ENCODE measurements at regions not wholly inside any gene's neighbourhood (a gene's known extent, or its start where the extent isn't known, plus 50 kb on each side); places are given as distances from the start of the nearest gene placed in this dataset.

DNA sequence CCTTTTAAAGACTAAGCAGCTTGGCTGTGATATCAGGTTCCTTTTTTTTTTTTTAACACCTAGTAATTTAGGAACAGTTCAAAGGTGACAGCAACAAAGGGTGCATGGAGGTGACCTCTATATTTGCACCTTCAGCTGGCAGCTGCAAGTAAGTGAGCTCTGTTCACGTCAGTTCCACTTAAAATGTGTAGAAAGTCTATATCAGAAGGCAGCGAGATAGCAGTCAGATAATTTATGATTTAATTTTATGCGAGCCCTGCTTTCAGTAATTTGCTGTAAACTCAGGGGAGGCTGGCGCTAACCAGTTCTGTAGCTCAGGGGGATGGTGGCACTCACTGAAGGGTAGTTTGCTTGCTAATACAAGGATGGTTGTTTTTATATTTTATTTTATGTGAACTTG is 602.8 kb upstream of the MMS22L start:
- H3K27ac ChIP-seq (ENCODE audit: low read depth, low read length): no peak overlapping the region
- FAIRE-seq: no peak

More for the DNA sequence above, 602.8 kb upstream of the MMS22L start:
- H3K18ac ChIP-seq (ENCODE audit: extremely low read depth, low read length): no peak overlapping the region
- H3K79me1 ChIP-seq (ENCODE audit: low read depth, low read length): no peaks in the 10 kb centered on the region
- no peak overlapping the region for H2AK5ac ChIP-seq (ENCODE audit: low read depth, low read length)
- H3K56ac ChIP-seq (replicated peaks; ENCODE audit: insufficient read length, low read depth, low read length): no peak overlapping the region
- H2BK5ac ChIP-seq (ENCODE audit: low read depth, low read length): no peak overlapping the region
- 0 out of 2 replicates have a peak overlapping the region, but pooled peaks have one; percentile 56 for H2BK20ac ChIP-seq (ENCODE audit: low read length)
- H4K91ac ChIP-seq (replicated peaks; ENCODE audit: insufficient read length, low read length): no peak overlapping the region
- TF ChIP-seq CREB1 (IDR thresholded peaks at IDR 0.05): no peak
- no peak for TF ChIP-seq SAP30 (IDR thresholded peaks at IDR 0.05; ENCODE audit: insufficient read depth, insufficient replicate concordance, low read length)
- TF ChIP-seq, protein P1, sequence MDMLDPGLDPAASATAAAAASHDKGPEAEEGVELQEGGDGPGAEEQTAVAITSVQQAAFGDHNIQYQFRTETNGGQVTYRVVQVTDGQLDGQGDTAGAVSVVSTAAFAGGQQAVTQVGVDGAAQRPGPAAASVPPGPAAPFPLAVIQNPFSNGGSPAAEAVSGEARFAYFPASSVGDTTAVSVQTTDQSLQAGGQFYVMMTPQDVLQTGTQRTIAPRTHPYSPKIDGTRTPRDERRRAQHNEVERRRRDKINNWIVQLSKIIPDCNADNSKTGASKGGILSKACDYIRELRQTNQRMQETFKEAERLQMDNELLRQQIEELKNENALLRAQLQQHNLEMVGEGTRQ (IDR thresholded peaks at IDR 0.05; ENCODE audit: low read length): no peak
- TF ChIP-seq CBX5 (IDR thresholded peaks at IDR 0.05; ENCODE audit: low read depth, low read length): no peak
- TF ChIP-seq SUZ12 (IDR thresholded peaks at IDR 0.05; ENCODE audit: low read length): no peak
- no peak for TF ChIP-seq TBP (IDR thresholded peaks at IDR 0.05; ENCODE audit: low read depth, low read length)
- no peak overlapping the region for H2AFZ ChIP-seq (ENCODE audit: low read length)
- no peaks in the 10 kb centered on the region for H3K27me3 ChIP-seq (replicated peaks in 1 of 4; ENCODE audit: control insufficient read depth in 3 of 4, extremely low read depth in 1 of 4, insufficient read depth in 3 of 4, low read length in 3 of 4)
- no peak overlapping the region for H4K5ac ChIP-seq (ENCODE audit: insufficient read length, low read depth, low read length)
- WGBS, 2 experiments (ENCODE audit: extremely low coverage in 1 of 2, insufficient coverage in 1 of 2, insufficient read length in 1 of 2, insufficient replicate concordance in 2 of 2, low coverage in 1 of 2, low lambda C conversion rate in 2 of 2, missing lambda C conversion rate in 1 of 2): 86% methylated on average over 4 of the region's 4 CpGs; no CpG with 5 or more reads in 1 of the 2 experiments
- H3K4ac ChIP-seq (replicated peaks; ENCODE audit: insufficient read length, low read depth, low read length): no peak overlapping the region
- H3K23me2 ChIP-seq (ENCODE audit: low read depth, low read length): no peaks in the 10 kb centered on the region
- H3K4me1 ChIP-seq (replicated peaks in 1 of 4; ENCODE audit: control insufficient read depth in 3 of 4, insufficient read depth in 4 of 4, low read length in 3 of 4): peaks cover 0 to 2% (median 0%) of the 10 kb centered on the region in 4 experiments; a peak in 1 of 7 replicates
- no peak overlapping the region for H3K4me3 ChIP-seq (ENCODE audit: extremely low read depth in 1 of 4, insufficient read depth in 2 of 4, low read depth in 3 of 4, low read length in 4 of 4)
- ChIA-PET CTCF (ENCODE audit: partially characterized antibody) (interaction anchor here (0.7 to 1.6 kb wide), 3 partner anchors 10 to 169 kb away, joined by 3 to 5 read pairs (median 4); no protein-coding TSS in a partner anchor), POLR2A (ENCODE audit: partially characterized antibody) (no interaction called here)
- no peak overlapping the region for H3K4me2 ChIP-seq (ENCODE audit: insufficient read depth in 1 of 2, low read depth in 2 of 2, low read length in 2 of 2)
- DNase-seq (ENCODE audit: low read depth in 1 of 2, low spot score in 2 of 2): no peak
- H3K23ac ChIP-seq (ENCODE audit: insufficient read length): no peak overlapping the region
- H4K20me1 ChIP-seq (replicated peaks in 1 of 2; ENCODE audit: control insufficient read depth in 1 of 2, insufficient read depth in 2 of 2, low read length in 2 of 2): no peaks in the 10 kb centered on the region
- no peaks in the 10 kb centered on the region for H3K36me3 ChIP-seq (ENCODE audit: control insufficient read depth in 2 of 4, insufficient read depth in 4 of 4, low read length in 3 of 4)
- no peak overlapping the region for H2BK15ac ChIP-seq (ENCODE audit: low read length)
- H3K9ac ChIP-seq (replicated peaks in 1 of 4; ENCODE audit: extremely low read depth in 1 of 4, low read depth in 3 of 4, low read length in 3 of 4): no peak overlapping the region
- no peaks in the 10 kb centered on the region for H3K79me2 ChIP-seq (ENCODE audit: control insufficient read depth in 1 of 2, insufficient read depth in 2 of 2, low read length in 2 of 2)
- no peak overlapping the region for H4K8ac ChIP-seq (ENCODE audit: extremely low read depth, insufficient read depth, low read length)
- H2BK12ac ChIP-seq (ENCODE audit: low read depth, low read length): no peak overlapping the region
- no peak overlapping the region for H2BK120ac ChIP-seq (replicated peaks; ENCODE audit: low read depth, low read length)
- no peak overlapping the region for H3K14ac ChIP-seq (ENCODE audit: insufficient read length)
- H3K9me3 ChIP-seq (ENCODE audit: insufficient read depth in 2 of 2, low read depth in 1 of 2, low read length in 1 of 2): no peaks in the 10 kb centered on the region
